Astrocyte of the cerebellum (primary cell): ENCODE measurements at regions not wholly inside any gene's neighbourhood (a gene's known extent, or its start where the extent isn't known, plus 50 kb on each side); places are given as distances from the start of the nearest gene placed in this dataset.
A peak's percentile ranks its signal among the peaks of the same experiment; 100 is the strongest.

Experiments used
- DNase-seq: peaks from one replicate; pipeline ENCODE4 v3.0.0-alpha.2; 2011; ENCODE audit warnings: low read depth
- H3K4me3 ChIP-seq: 2 replicates; pipeline ENCODE4 v1.5.1; 2011; ENCODE audit warnings: mild to moderate bottlenecking, low read depth, low read length, moderate library complexity
- CTCF ChIP-seq: IDR thresholded peaks from 2 replicates; pipeline ENCODE4 v1.5.1; 2012; ENCODE audit warnings: low read length, low read depth, moderate library complexity, mild to moderate bottlenecking; ENCODE audit errors: missing control alignments
- in situ Hi-C: cut with HindIII; loops from 2 replicates; pipeline ENCODE4 v1.10.0; 2017; ENCODE audit warnings: low sequenced_read_pairs

- DNase-seq: no peak
- no peak overlapping the region for H3K4me3 ChIP-seq
- no peak for TF ChIP-seq CTCF
- in situ Hi-C loops: no loop called here
Observed at GRCh38 chr14:39967885-39968284, 535.7 kb upstream of the FBXO33 start.

GRCh38 chr14:39957987-39958386 lies 525.8 kb upstream of the FBXO33 start:
- in situ Hi-C loops: no loop called here

GRCh38 chr14:39957290-39957689 lies 525.1 kb upstream of the FBXO33 start:
- H3K4me3 ChIP-seq: no peak overlapping the region
- in situ Hi-C loops: no loop called here
- DNase-seq: no peak
- no peak for TF ChIP-seq CTCF

More at GRCh38 chr14:39957987-39958386, 525.8 kb upstream of the FBXO33 start:
- H3K4me3 ChIP-seq: no peak overlapping the region
- no peak for DNase-seq
- no peak for TF ChIP-seq CTCF

GRCh38 chr14:39956372-39956771 lies 524.1 kb upstream of the FBXO33 start:
- TF ChIP-seq CTCF: no peak
- no peak for DNase-seq
- no peak overlapping the region for H3K4me3 ChIP-seq
- in situ Hi-C loops: no loop called here

- no peak for TF ChIP-seq CTCF
- no peak overlapping the region for H3K4me3 ChIP-seq
- in situ Hi-C loops: no loop called here
Observed at GRCh38 chr14:39948235-39948634, 516.0 kb upstream of the FBXO33 start.

GRCh38 chr14:39946807-39947206 lies 514.6 kb upstream of the FBXO33 start:
- peak; percentile 16 for DNase-seq
- H3K4me3 ChIP-seq: no peak overlapping the region
- no peak for TF ChIP-seq CTCF
- in situ Hi-C loops: no loop called here

More at GRCh38 chr14:39948235-39948634, 516.0 kb upstream of the FBXO33 start:
- DNase-seq: no peak

- TF ChIP-seq CTCF: no peak
- in situ Hi-C loops: no loop called here
- DNase-seq: no peak
- no peak overlapping the region for H3K4me3 ChIP-seq
Observed at GRCh38 chr14:39939023-39939422, 506.8 kb upstream of the FBXO33 start.
